CD4-positive, alpha-beta T cell treated with Interferon gamma for 1 hour (primary cell): ENCODE measurements at regions not wholly inside any gene's neighbourhood (a gene's known extent, or its start where the extent isn't known, plus 50 kb on each side); places are given as distances from the start of the nearest gene placed in this dataset.

ENCODE experiments used
- DNase-seq: peaks from one replicate; pipeline ENCODE4 v3.0.0-alpha.2; 2020

- no peak for DNase-seq
These were observed 301.3 kb downstream of the FBXW7 start for GRCh38 chr4:152234571-152234970.

GRCh38 chr4:152232271-152232670 lies 303.6 kb downstream of the FBXW7 start:
- DNase-seq = no peak

DNA sequence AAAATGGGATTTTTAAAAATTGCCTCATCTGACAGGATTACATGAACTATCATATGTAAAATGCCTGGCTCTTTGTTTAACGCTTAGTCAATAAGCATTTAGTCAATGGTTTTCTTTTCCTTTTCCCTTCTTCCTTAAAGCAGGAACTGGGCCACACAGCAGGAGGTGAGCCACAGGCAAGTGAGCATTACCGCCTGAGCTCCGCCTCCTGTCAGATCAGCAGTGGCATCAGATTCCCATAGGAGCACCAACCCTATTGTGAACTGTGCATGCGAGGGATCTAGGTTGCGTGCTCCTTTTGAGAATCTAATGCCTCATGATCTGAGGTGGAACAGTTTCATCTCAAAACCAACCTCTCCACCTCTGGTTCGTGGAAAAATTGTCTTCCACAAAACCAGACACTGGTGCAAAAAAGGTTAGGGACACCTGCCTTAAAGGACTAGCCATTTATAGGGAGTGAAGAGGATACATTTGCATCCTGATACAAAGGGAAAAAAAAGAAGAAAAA lies 306.1 kb downstream of the FBXW7 start:
- DNase-seq = no peak

DNA sequence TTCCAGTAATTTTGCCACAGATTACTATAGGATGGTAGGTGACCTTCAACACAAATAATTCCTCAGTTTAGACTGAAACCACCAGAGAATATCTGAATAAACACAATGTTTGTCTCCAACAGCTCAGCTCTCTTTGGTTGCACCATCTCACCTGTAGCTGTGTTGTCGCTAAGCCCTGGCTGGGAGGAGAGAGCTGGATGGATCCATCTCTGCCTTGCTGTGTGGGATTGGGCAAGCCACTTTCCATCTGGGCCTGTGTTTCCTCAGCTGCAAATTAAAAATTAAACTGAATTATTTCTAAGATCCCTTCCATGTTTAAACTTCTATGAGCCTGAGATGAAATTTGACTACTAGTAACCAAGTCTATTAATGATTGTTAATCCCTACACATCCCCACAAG lies 310.2 kb downstream of the FBXW7 start:
- no peak for DNase-seq

- DNase-seq = no peak
These were observed 311.0 kb downstream of the FBXW7 start for GRCh38 chr4:152224721-152225420.

- DNase-seq = no peak
These were observed 311.7 kb downstream of the FBXW7 start for GRCh38 chr4:152224223-152224622.

DNA sequence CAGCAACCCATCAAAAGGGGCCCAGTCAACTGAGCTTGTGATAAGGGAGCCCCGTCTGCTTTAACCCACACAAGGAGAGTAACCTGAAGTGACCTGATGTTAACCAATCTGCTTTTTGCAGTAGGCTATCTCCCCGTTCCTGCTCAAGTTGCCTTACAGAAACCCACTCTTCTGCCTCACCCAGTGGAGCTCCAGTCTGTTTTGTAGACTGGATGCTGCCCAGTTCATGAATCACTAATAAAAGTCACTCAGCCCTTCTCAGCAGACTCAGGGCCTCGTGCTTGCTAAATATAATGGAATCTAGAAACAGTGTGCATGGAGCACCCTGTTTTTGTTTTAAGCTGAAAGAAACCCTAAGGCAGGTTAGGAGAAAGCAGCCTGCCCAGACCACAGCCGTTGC lies 312.3 kb downstream of the FBXW7 start:
- DNase-seq = no peak

DNA sequence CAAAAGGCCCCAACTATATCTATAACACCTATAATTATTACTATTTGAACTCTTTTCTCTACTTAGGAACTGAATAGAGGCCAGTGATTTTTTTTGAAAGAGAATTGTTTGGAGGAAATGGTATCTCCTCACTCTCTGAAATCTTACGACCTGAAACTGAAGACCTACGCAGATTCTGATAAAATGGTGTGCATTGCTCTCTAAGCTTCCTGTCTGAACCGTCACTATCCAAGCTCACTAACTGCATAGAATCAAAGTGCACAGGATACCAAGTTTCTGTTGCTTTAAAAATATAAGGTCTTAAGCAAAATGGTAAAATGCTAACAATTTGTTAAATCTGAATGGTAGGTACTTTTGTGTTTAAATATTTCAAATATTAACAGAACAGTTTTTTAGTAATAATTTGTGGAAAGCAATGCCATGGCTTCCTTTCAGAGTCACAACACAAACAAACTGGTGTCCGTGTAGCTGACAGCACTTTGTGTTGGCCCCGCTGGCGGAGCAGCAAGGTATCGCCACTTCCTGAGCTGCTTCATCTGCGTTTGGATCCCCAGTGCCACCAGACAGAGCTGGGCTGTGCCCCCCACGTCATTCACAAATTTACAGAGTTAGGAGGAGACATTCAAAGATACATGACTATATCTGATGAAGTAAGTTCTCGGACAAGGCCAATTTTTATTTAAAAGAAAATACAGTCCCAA lies 313.9 kb downstream of the FBXW7 start:
- no peak for DNase-seq

- DNase-seq = no peak
These were observed 315.7 kb downstream of the FBXW7 start for GRCh38 chr4:152220201-152220666.

GRCh38 chr4:152218576-152218975 lies 317.3 kb downstream of the FBXW7 start:
- DNase-seq = no peak

GRCh38 chr4:152217896-152218295 lies 318.0 kb downstream of the FBXW7 start:
- DNase-seq = no peak

DNA sequence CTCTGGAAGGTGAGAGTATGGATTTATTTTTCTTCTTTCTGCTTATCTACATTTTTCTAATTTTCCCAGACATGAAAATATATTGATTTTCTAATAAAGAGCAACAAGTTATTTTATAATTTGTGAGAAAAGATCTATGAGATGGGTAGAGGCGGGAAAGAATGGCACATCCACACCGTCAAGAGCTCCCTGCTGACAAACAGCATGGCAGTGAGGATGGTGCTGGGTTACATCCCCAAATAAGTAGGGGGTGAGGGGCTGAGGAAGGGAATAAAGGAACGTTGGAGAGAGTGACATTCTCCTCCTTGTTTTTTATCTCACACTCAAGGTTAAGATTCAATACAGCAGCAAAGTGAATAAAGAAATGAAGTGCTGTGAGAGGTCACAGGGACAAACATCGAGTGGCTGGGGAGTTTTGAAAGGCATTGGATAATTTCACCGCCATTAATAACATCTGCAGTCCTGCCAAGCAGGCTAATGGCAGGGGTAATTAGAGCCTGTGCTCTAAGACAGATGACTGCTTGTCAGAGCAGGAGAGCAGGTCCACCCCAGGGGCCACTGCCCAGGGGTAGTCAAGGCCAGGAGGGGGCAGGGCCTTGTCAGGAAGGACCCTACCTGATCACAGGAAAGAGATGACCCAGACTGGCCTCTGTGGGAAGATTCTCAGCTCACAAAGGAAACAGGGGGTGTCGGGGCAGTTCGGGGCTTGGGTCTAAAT lies 323.8 kb downstream of the FBXW7 start:
- no peak for DNase-seq

DNA sequence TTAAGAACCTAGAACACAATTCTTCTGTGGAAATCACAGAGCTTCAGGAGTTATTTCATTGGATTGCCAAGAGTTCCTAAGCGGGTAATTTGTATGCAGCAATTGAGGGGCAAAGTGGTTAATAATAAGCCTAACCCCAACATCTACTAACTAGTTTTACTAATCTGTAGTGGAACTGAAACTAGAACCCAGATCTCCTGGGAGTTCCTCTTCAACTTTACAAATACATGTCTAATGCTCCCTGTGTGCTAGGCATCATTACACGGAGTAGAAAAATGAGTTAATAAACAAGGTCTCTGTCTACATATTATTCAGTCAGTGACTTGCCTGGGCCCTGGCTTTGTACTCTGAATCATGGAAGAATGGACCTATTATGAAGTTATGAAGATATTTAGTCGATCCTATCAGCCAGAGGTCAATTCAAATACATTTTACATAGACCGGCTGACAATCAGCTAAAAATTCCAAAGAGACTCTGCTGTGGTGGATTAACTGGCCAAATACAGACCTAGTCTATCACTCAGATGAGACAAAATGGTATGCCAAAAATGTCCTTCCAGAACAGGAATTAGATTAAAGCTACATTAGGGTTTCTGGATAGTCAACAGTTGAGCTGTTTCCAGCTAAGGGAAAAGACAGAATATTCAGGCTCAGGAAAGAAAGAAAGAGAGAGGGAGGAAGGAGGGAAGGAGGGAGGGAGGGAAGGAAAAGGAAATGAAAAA lies 326.0 kb downstream of the FBXW7 start:
- DNase-seq = no peak

GRCh38 chr4:152207378-152207720 lies 328.5 kb downstream of the FBXW7 start:
- DNase-seq = no peak

GRCh38 chr4:152206646-152207377 lies 329.1 kb downstream of the FBXW7 start:
- no peak for DNase-seq

DNA sequence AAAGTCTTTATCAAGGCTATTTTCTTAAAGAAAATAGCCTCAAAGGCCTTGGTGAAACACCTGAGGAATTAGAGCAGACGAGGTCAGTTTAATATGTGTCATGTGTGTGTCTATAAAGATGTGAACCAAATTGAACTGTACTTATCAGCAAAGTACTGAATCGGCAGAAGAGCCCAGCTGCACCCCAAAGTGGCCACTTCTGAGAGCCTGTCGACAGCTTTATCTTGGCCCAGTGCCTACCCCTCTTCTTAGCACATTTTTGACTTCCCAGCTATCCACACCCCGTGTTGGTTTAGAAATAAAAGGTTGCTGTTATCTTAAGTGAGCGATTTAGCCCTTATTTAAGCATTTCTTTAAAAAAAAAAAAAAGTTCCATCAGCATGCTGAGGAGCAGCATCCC lies 329.7 kb downstream of the FBXW7 start:
- no peak for DNase-seq

GRCh38 chr4:152202415-152202814 lies 333.5 kb downstream of the FBXW7 start:
- DNase-seq = no peak

GRCh38 chr4:152200511-152201333 lies 335.2 kb downstream of the FBXW7 start:
- DNase-seq = no peak

DNA sequence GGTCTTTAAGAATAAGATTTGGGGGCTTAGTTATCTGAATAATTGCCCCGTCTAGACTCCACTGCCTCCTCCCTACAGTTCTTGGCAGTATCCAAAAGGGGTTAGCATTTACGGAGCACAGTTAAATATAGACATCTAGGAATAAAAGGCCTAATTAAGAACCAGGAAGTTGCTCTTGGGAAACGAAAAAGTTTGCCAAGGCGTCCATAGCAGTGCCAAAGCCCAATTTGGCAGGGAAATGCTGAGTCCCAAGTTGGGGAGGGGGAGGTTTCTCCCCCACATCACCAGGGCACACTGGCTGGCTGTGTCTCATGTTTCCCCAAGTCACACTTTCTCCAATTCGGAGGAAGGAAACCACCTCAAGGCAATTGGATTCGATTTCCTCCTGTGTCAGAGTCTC lies 338.7 kb downstream of the FBXW7 start:
- DNase-seq = no peak

DNA sequence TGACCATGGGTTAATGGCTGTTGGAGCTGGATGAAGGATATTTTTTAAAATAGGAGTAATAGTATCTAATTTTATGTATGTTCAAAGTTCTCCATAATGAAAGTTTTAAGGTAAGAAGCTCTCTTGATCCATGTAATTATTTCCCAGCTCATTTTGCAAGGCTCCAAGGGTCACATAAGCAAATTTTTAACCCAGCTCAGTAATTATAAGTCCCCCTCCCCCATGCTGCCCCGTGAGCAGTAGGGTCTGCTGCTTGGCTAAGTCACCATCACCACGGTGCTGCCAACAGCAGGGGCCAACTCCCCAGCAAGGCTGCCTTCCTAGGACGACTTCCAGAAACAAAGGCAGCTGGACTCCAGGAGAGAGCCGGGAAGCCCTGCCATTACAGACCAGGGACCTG lies 340.0 kb downstream of the FBXW7 start:
- no peak for DNase-seq

DNA sequence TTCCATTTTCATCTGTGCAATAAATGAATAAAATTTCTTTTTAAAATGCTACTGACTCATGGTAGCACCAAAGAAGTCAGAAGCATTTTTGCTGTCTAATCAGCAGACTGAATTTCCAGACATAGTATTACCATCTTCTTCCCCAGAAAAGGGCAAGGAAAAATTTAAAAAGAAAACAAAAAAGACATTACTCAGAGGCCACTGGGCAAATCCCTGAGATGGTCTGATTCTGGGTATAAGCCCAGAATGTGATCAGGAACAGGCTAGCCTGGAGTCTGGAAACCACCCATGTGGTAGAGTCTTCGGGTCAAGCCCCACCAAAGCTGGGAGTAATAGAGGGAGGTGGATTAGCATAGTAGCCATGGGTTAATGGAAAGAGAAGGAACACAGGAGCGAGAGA lies 342.8 kb downstream of the FBXW7 start:
- no peak for DNase-seq

DNA sequence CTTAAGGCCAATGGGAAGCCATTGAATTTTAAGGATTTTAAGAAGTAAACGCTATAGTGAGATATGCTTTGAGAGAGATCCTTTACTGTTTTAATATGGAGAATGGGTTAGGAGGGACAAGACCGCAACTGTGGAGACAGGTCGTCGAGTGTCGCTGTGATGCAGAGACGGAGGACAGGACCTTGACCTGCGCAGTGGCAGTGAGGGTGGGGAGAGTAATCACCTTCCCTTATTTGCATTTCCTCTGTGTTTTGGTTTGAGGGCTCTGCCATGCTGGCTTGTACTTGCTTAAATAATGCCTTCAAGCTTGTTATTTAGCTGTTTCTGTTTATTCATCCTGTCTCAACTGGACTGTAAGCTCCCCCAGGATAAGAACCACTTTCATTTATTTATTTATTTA lies 345.0 kb downstream of the FBXW7 start:
- DNase-seq = no peak
